GM12872 (cell line): ENCODE measurements at regions not wholly inside any gene's neighbourhood (a gene's known extent, or its start where the extent isn't known, plus 50 kb on each side); places are given as distances from the start of the nearest gene placed in this dataset.

Experiments used
- CTCF ChIP-seq: IDR thresholded peaks from 3 replicates; pipeline ENCODE4 v1.5.1; 2011; ENCODE audit warnings: low read depth, mild to moderate bottlenecking, low read length, moderate library complexity; ENCODE audit not compliant: insufficient read depth

- no peak for TF ChIP-seq CTCF
These were observed 1498.2 kb upstream of the TENM3 start for GRCh38 chr4:180745019-180745418.

GRCh38 chr4:180751009-180751408 is 1492.2 kb upstream of the TENM3 start:
- TF ChIP-seq CTCF, result no peak

- TF ChIP-seq CTCF, result no peak
These were observed 1485.3 kb upstream of the TENM3 start for GRCh38 chr4:180757927-180758326.

GRCh38 chr4:180766045-180766444 is 1477.2 kb upstream of the TENM3 start:
- TF ChIP-seq CTCF, result no peak

- no peak for TF ChIP-seq CTCF
These were observed 1476.1 kb upstream of the TENM3 start for GRCh38 chr4:180766944-180767729.

GRCh38 chr4:180768610-180769009 is 1474.6 kb upstream of the TENM3 start:
- no peak for TF ChIP-seq CTCF

GRCh38 chr4:180769791-180770190 is 1473.4 kb upstream of the TENM3 start:
- TF ChIP-seq CTCF, result no peak
